Dedifferentiated amniotic fluid mesenchymal stem cell (primary cell): ENCODE measurements at regions not wholly inside any gene's neighbourhood (a gene's known extent, or its start where the extent isn't known, plus 50 kb on each side); places are given as distances from the start of the nearest gene placed in this dataset.

Experiments
- DNase-seq: peaks from one replicate; pipeline ENCODE4 v3.0.0-alpha.2; 2016; ENCODE audit errors: extremely low spot score

GRCh38 chr12:14253496-14253895 is 112.0 kb upstream of the ATF7IP start:
- no peak for DNase-seq

- DNase-seq: no peak
These were observed 110.7 kb upstream of the ATF7IP start for GRCh38 chr12:14254781-14255180.

DNA sequence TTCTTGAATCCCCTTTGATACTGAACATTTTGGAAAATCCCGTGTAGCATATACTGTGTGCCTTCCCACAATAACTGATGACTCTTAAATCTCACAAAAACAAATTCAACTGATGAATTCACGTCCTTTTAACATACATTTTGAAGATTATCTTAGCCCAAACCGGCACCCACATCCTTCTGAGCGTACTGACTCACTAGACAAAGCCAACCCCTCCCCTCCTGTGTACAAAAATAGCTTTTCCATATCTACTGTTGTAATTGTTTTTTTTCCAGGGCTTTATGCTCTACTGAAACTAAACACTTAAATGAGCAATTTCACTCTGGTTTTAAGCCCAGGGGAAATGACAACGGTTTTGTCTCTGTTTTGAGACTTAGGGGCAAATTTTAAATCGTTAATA is 109.4 kb upstream of the ATF7IP start:
- DNase-seq: peak; percentile 58

- peak; percentile 83 for DNase-seq
These were observed 108.8 kb upstream of the ATF7IP start for GRCh38 chr12:14256555-14257169.

GRCh38 chr12:14257303-14257733 is 108.2 kb upstream of the ATF7IP start:
- no peak for DNase-seq

- DNase-seq: peak; percentile 98
These were observed 107.5 kb upstream of the ATF7IP start for GRCh38 chr12:14257734-14258574.

DNA sequence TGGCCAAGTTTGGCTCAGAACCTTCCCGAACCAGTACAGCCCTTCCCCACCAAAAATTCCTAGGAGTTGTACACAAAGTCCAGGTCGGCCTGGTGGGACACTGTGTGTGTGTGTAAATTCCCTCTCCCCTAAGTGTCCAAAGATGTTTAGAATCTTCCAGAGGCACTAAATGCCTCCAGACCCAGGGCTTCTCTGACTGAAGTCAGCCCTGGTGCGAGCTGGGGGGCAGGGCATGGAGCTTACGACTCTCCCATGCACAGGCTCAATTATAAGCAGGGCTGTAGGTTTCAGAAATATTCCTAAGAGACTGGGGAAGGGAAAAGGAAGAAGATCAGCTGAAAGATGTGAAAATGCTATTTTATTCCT is 106.9 kb upstream of the ATF7IP start:
- no peak for DNase-seq

- no peak for DNase-seq
These were observed 105.9 kb upstream of the ATF7IP start for GRCh38 chr12:14259481-14260010.

- peak; percentile 85 for DNase-seq
These were observed 105.2 kb upstream of the ATF7IP start for GRCh38 chr12:14260011-14260993.

DNA sequence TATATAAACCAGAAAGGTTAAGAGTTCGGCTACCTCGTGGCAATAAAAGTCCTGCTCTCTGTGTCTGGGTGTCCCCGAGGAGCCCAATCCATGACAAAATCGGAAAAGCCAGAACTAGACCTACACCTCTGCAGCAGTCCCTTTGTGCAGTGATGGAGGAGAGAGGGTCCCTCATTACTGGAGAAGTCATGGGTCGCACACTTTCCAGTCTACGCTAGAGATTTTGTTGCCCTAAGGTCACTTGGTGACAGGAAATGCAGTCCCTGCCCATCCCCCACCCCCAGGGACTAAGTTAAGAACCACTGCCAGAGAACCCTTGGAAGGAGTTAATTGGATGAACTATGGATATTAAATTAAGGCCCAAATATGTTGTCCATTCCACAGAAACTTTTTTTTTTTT is 104.4 kb upstream of the ATF7IP start:
- no peak for DNase-seq

DNA sequence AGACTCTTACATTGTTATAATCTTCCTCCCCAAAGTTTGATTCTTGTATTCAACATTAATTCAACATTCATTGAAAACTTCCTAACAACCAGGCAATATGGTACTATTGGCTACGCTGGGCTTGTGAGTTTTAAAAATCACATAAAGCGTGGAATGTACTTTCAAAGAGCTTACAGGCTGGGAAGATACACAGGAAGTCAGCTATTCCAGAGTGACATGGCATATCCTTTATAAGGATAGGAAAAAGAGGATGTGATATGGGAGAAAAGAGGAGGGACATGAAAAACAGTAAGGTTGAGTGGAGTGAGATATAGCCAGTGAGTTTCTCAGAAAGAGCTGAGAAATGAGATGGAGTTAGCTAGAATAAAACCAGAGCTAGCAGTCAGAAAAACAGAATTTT is 103.6 kb upstream of the ATF7IP start:
- no peak for DNase-seq

DNA sequence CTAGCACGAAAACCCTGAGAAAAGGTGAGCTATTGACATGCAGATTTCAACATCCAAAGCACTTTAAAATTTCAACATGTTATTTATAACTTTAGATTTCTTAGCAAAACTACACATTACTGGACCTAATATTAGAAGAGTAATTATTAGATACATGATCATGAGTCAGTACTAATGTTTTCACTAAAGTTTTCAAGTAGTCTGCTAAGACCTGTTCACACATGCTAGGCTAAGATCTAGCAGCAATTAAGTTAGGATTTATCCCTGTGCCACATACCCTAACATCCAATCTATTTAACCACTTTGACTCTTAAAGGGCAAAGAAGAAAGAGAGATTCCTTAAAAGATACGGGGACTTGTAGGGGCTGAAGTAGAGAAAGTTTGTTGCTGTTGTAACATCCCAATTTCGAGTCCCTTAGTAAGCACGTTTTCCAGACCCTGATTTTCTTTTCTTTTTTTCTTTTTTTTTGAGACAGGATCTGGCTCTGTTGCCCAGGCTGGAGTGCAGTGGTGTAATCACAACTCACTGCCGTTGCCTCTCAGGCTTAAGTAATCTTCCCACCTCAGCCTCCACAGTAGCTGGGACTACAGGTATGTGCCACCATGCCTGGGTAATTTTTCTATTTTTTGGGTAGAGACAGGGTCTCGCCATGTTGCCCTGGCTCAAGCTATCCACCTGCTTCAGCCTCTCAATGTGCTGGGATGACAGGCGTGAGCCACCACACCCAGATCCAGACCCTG is 102.5 kb upstream of the ATF7IP start:
- DNase-seq: no peak

DNA sequence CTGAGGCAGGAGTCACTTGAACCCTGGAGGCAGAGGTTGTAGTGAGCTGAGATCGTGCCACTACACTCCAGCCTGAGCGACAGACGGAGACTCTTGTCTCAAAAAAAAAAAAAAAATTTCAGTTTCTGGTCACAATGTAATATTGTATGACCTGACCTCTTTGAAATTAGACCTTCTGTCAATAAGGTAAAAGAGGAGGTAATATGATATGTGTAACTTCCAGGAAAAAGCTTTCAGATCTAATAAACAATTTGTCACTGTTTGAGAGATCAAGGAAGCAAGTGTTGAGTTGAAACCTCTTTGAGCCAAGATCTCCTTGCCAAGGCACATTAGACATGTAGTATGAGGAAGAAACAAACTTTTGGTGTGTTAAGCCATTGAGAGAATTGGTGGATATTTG is 101.7 kb upstream of the ATF7IP start:
- DNase-seq: no peak

GRCh38 chr12:14264316-14264715 is 101.2 kb upstream of the ATF7IP start:
- DNase-seq: no peak

GRCh38 chr12:14264778-14265177 is 100.7 kb upstream of the ATF7IP start:
- no peak for DNase-seq

- DNase-seq: no peak
These were observed 97.4 kb upstream of the ATF7IP start for GRCh38 chr12:14268120-14268515.

DNA sequence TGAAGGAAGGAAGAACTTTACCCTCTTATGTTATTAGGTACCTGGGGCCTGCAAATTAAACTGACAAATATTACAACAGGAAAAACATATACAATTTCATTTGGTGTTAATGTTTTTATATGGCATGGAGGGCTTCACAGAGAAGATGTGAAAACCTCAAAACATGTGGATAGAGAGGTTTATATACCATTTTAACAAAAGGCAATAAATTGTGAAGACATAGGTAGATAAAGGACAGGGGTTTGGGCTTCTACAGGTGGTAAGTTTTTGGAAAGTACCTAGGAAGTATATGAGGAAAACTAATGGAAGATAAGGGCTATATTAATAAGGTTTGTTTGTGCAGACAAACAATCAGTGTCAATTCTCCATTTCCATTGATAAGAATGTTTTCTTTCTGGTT is 95.1 kb upstream of the ATF7IP start:
- no peak for DNase-seq

- DNase-seq: no peak
These were observed 92.2 kb upstream of the ATF7IP start for GRCh38 chr12:14272956-14273912.

DNA sequence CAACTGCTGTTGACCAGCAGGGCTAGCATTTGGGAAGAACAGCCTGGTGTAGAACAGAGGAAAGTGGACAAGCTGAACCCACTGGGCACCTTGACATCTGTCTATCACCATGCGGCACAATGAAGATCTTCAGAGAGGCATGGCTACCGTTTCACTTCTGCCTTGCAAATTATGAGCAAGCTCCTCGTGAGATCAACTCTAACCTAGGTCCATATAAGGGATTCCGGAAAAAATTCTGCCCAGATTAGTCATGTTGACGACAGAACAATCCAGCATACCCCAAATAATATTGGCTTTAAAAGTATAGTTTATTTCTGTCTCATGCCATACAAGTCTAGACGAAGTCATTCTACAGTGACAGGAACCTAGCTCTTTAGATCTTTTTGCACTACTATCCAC is 91.6 kb upstream of the ATF7IP start:
- no peak for DNase-seq

- no peak for DNase-seq
These were observed 90.4 kb upstream of the ATF7IP start for GRCh38 chr12:14275111-14275510.
